ENCODE measurements at regions not wholly inside any gene's neighbourhood (a gene's known extent, or its start where the extent isn't known, plus 50 kb on each side); places are given as distances from the start of the nearest gene placed in this dataset.

DNA sequence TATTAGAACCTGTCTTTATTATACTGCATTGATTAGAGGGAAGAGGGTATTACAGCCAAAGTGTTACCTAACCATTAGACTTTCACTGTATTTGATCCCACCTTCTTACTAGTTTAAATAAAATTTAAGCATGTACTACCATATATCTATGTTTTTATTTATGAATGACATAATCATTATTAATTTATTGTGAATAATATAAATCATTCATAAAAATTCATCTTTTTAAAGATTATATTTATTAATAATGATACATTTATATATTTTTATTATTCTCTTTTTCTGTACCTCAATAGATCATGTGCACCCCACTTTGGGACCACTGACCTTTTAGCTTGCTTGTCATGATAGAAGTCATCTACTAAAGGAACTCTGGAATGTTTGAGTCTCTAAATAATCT, 223.5 kb upstream of the MARCKS start:
- no peak for TF ChIP-seq TCF7L2 (IDR thresholded peaks at IDR 0.05; ENCODE audit: low read depth, low read length)
- TF ChIP-seq, protein P1, sequence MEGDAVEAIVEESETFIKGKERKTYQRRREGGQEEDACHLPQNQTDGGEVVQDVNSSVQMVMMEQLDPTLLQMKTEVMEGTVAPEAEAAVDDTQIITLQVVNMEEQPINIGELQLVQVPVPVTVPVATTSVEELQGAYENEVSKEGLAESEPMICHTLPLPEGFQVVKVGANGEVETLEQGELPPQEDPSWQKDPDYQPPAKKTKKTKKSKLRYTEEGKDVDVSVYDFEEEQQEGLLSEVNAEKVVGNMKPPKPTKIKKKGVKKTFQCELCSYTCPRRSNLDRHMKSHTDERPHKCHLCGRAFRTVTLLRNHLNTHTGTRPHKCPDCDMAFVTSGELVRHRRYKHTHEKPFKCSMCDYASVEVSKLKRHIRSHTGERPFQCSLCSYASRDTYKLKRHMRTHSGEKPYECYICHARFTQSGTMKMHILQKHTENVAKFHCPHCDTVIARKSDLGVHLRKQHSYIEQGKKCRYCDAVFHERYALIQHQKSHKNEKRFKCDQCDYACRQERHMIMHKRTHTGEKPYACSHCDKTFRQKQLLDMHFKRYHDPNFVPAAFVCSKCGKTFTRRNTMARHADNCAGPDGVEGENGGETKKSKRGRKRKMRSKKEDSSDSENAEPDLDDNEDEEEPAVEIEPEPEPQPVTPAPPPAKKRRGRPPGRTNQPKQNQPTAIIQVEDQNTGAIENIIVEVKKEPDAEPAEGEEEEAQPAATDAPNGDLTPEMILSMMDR (IDR thresholded peaks at IDR 0.05), result no peak
- TF ChIP-seq, protein P2, sequence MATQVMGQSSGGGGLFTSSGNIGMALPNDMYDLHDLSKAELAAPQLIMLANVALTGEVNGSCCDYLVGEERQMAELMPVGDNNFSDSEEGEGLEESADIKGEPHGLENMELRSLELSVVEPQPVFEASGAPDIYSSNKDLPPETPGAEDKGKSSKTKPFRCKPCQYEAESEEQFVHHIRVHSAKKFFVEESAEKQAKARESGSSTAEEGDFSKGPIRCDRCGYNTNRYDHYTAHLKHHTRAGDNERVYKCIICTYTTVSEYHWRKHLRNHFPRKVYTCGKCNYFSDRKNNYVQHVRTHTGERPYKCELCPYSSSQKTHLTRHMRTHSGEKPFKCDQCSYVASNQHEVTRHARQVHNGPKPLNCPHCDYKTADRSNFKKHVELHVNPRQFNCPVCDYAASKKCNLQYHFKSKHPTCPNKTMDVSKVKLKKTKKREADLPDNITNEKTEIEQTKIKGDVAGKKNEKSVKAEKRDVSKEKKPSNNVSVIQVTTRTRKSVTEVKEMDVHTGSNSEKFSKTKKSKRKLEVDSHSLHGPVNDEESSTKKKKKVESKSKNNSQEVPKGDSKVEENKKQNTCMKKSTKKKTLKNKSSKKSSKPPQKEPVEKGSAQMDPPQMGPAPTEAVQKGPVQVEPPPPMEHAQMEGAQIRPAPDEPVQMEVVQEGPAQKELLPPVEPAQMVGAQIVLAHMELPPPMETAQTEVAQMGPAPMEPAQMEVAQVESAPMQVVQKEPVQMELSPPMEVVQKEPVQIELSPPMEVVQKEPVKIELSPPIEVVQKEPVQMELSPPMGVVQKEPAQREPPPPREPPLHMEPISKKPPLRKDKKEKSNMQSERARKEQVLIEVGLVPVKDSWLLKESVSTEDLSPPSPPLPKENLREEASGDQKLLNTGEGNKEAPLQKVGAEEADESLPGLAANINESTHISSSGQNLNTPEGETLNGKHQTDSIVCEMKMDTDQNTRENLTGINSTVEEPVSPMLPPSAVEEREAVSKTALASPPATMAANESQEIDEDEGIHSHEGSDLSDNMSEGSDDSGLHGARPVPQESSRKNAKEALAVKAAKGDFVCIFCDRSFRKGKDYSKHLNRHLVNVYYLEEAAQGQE (IDR thresholded peaks at IDR 0.05; ENCODE audit: insufficient read depth in 1 of 2, low read depth in 2 of 2, low read length in 1 of 2), result no peak
- no peak for TF ChIP-seq POLR2AphosphoS5 (IDR thresholded peaks at IDR 0.05; ENCODE audit: low read depth, low read length)
- TF ChIP-seq SIN3A (IDR thresholded peaks at IDR 0.05; ENCODE audit: borderline replicate concordance, insufficient read depth, low read depth, low read length), result no peak
- no peak for DNase-seq (ENCODE audit: low read depth, low spot score)
- in situ Hi-C loops (cut with HindIII; ENCODE audit: low pct_unique_long_range_greater_than_20kb, low sequenced_read_pairs) (no loop called here), intact Hi-C loops (cut with micrococcal nuclease; ENCODE audit: unreplicated experiment) (no loop called here)
- Histone ChIP-seq H3K36me3 (ENCODE audit: control insufficient read depth, insufficient read depth, low read length) (no peaks in the 10 kb centered on the region), H3K9me3 (ENCODE audit: control insufficient read depth, insufficient read depth, low read depth, low read length) (no peaks in the 10 kb centered on the region), H3K4me1 (ENCODE audit: control insufficient read depth, insufficient read depth, low read length) (no peaks in the 10 kb centered on the region; the same call in 1 of the 2 replicates), H3K4me3 (ENCODE audit: low read depth in 2 of 2, low read length in 2 of 2) (no peak overlapping the region), H3K27ac (ENCODE audit: low read length) (no peak overlapping the region), H3K27me3 (ENCODE audit: control insufficient read depth, insufficient read depth, low read length) (no peaks in the 10 kb centered on the region)
- no peak for ATAC-seq
- POLR2A ChIA-PET, result no interaction called here
- no TSS peak for BruUV-seq (replicated peaks)
- CTCF ChIA-PET, result no interaction called here

DNA sequence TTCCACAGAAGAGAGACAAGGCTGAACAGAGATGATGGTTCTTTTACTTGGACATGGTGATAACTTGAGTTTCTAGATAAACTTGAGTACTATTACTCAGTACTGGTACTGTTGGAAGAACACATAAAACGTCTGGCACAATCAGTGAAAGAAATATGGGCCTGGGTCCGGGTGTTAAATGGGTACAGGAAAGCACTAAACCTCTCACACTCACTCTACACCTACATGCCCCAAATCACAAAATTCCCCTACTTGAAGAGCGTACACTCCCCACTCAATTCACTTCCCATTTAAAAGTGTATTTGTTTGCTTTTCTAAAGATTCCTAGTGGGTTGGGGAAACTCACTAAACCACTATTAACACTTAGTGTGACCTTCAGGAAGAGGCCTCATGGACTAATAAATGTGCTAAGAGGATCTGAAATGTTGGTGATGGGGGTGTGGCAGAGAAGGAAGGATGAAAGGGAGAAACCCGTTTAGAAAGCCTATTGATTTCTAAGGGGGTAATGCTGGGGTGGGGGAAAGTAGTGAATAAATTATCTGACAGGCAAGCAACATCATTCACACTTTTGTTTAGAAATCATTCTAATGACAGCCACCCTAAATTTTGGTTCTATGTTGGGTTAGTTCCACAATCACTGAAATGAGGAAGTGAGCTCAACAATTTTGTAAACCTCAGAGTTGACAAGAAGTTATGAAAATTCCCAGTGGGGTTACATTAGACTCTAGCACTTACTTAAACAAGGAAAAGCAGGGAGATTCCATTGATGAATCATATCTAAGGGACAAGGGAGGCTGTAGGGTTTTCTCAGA, 222.6 kb upstream of the MARCKS start:
- CTCF ChIA-PET, result no interaction called here
- TF ChIP-seq POLR2AphosphoS5 (IDR thresholded peaks at IDR 0.05; ENCODE audit: low read depth, low read length), result no peak
- no peak for TF ChIP-seq SIN3A (IDR thresholded peaks at IDR 0.05; ENCODE audit: borderline replicate concordance, insufficient read depth, low read depth, low read length)
- no peak for TF ChIP-seq TCF7L2 (IDR thresholded peaks at IDR 0.05; ENCODE audit: low read depth, low read length)
- TF ChIP-seq, protein P2 (IDR thresholded peaks at IDR 0.05; ENCODE audit: insufficient read depth in 1 of 2, low read depth in 2 of 2, low read length in 1 of 2), result no peak
- TF ChIP-seq, protein P1 (IDR thresholded peaks at IDR 0.05), result no peak
- ATAC-seq (no peak), DNase-seq (ENCODE audit: low read depth, low spot score) (no peak)
- Histone ChIP-seq H3K9me3 (ENCODE audit: control insufficient read depth, insufficient read depth, low read depth, low read length) (no peaks in the 10 kb centered on the region), H3K36me3 (ENCODE audit: control insufficient read depth, insufficient read depth, low read length) (no peaks in the 10 kb centered on the region), H3K27me3 (ENCODE audit: control insufficient read depth, insufficient read depth, low read length) (no peaks in the 10 kb centered on the region), H3K4me3 (ENCODE audit: low read depth in 2 of 2, low read length in 2 of 2) (no peak overlapping the region), H3K27ac (ENCODE audit: low read length) (no peak overlapping the region), H3K4me1 (ENCODE audit: control insufficient read depth, insufficient read depth, low read length) (no peaks in the 10 kb centered on the region; the same call in 1 of the 2 replicates)
- POLR2A ChIA-PET, result no interaction called here
- intact Hi-C loops (cut with micrococcal nuclease; ENCODE audit: unreplicated experiment) (no loop called here), in situ Hi-C loops (cut with HindIII; ENCODE audit: low pct_unique_long_range_greater_than_20kb, low sequenced_read_pairs) (no loop called here)
- BruUV-seq (replicated peaks), result no TSS peak
